ENCODE measurements at regions not wholly inside any gene's neighbourhood (a gene's known extent, or its start where the extent isn't known, plus 50 kb on each side); places are given as distances from the start of the nearest gene placed in this dataset.
"Not testable (repeated sequence)": the region's sequence is repeated elsewhere in the genome, so short reads cannot be mapped to it uniquely, and the experiment has no call there.

GRCh38 chr12:126291987-126292386, 1226.8 kb downstream of the AACS start:
- TF ChIP-seq CTCF, POLR2A (IDR thresholded peaks at IDR 0.05): not testable (repeated sequence)

All from heart left ventricle (tissue), 13 donors.